H1 (cell line): ENCODE measurements at regions not wholly inside any gene's neighbourhood (a gene's known extent, or its start where the extent isn't known, plus 50 kb on each side); places are given as distances from the start of the nearest gene placed in this dataset.

Experiments used
- CHD1 ChIP-seq: IDR thresholded peaks from 2 replicates; pipeline ENCODE4 v1.6.1; 2012; ENCODE audit warnings: low read depth, low read length, improper control_type of control experiment
- CHD7 ChIP-seq: fragments of 300-600 bp; sonication (generic); IDR thresholded peaks from 2 replicates; pipeline ENCODE4 v1.7.1; 2012; ENCODE audit warnings: low read length, moderate library complexity, mild to moderate bottlenecking, inconsistent platforms; ENCODE audit not compliant: insufficient replicate concordance
- CTCF ChIP-seq, 3 experiments: IDR thresholded peaks; 1 replicate in 2 of 3; 2 replicates in 1 of 3; pipeline versions ENCODE4 v1.5.1 to v1.6.1; 2011; ENCODE audit warnings: low read length in 3 of 3, mild to moderate bottlenecking in 3 of 3, inconsistent platforms in 2 of 3, low read depth in 1 of 3, moderate library complexity in 1 of 3; ENCODE audit not compliant: insufficient read depth in 1 of 3; ENCODE audit errors: control extremely low read depth in 1 of 3
- MAFK ChIP-seq: IDR thresholded peaks from 2 replicates; pipeline ENCODE4 v1.6.1; 2012; ENCODE audit warnings: low read depth, mild to moderate bottlenecking, improper control_type of control experiment, low read length
- POLR2A ChIP-seq, 2 experiments: IDR thresholded peaks; 1 replicate in 1 of 2; 2 replicates in 1 of 2; pipeline ENCODE4 v1.6.1; 2011; ENCODE audit warnings: low read depth in 2 of 2, low read length in 2 of 2, mild to moderate bottlenecking in 2 of 2; ENCODE audit errors: control extremely low read depth in 1 of 2
- SRF ChIP-seq: IDR thresholded peaks from 2 replicates; pipeline ENCODE4 v1.6.1; 2011; ENCODE audit warnings: mild to moderate bottlenecking, low read depth, low read length, moderate library complexity
- ZNF274 ChIP-seq: IDR thresholded peaks from 2 replicates; pipeline ENCODE4 v1.7.0; 2012; ENCODE audit warnings: low read length, borderline replicate concordance; ENCODE audit errors: extremely low read depth

GRCh38 chr10:130371156-130371555 lies 235.0 kb downstream of the GLRX3 start (continued):
- TF ChIP-seq CHD7 (no peak), CTCF (IDR thresholded peaks at IDR 0.05; ENCODE audit: control extremely low read depth in 1 of 3, insufficient read depth in 1 of 3, low read depth in 1 of 3, low read length in 3 of 3) (no peak), MAFK (no peak), POLR2A (IDR thresholded peaks at IDR 0.05; ENCODE audit: control extremely low read depth in 1 of 2, low read depth in 2 of 2, low read length in 2 of 2) (no peak), ZNF274 (no peak), SRF (no peak), CHD1 (no peak)
